K562 (cell line): ENCODE measurements at regions not wholly inside any gene's neighbourhood (a gene's known extent, or its start where the extent isn't known, plus 50 kb on each side); places are given as distances from the start of the nearest gene placed in this dataset.

Experiments used
- CTCF ChIP-seq, 3 experiments: IDR thresholded peaks in 2 of 3; conservative IDR thresholded peaks in 1 of 3; 2 replicates each; pipeline ENCODE4 v1.5.1; 2011 to 2012; ENCODE audit warnings: low read length in 3 of 3, mild to moderate bottlenecking in 3 of 3, control low read depth in 2 of 3, improper control_type of control experiment in 1 of 3, inconsistent platforms in 1 of 3, low read depth in 1 of 3, mixed read lengths in 1 of 3, moderate library complexity in 1 of 3; ENCODE audit not compliant: insufficient read depth in 2 of 3
- GATAD2B ChIP-seq: fragments of 450-650 bp; IDR thresholded peaks from 2 replicates; pipeline ENCODE4 v1.6.1; 2017; ENCODE audit warnings: mild to moderate bottlenecking, borderline replicate concordance
- POLR2AphosphoS5 ChIP-seq: IDR thresholded peaks from 2 replicates; pipeline ENCODE4 v1.6.1; 2011; ENCODE audit warnings: mild to moderate bottlenecking, low read depth, low read length, moderate library complexity; ENCODE audit not compliant: control insufficient read depth, insufficient read depth
- THRA ChIP-seq: fragments of 450-650 bp; IDR thresholded peaks from 2 replicates; pipeline ENCODE4 v1.6.1; 2017; ENCODE audit warnings: mild to moderate bottlenecking, moderate library complexity
- USF2 ChIP-seq: sonication (generic); formaldehyde crosslinking; IDR thresholded peaks from 2 replicates; pipeline ENCODE4 v1.5.0; 2020; ENCODE audit warnings: missing genetic modification reagents
- ZNF589 ChIP-seq: fragments of 200-800 bp; sonication (Bioruptor generic); IDR thresholded peaks from 2 replicates; pipeline ENCODE4 v1.6.1; 2016; ENCODE audit warnings: low read depth, missing genetic modification characterization, missing compliant biosample characterization
- TF ChIP-seq, protein P1 (sequence below), 2 experiments: fragments of 450-650 bp in 1 of 2; sonication (generic) in 1 of 2; formaldehyde crosslinking in 1 of 2; IDR thresholded peaks in 1 of 2; conservative IDR thresholded peaks in 1 of 2; 2 replicates each; pipeline versions ENCODE4 v1.6.1 to v1.8.1; 2016 to 2023; ENCODE audit warnings: mild to moderate bottlenecking in 2 of 2, moderate library complexity in 2 of 2, inconsistent platforms in 1 of 2, missing genetic modification reagents in 1 of 2
- TF ChIP-seq, protein P2 (sequence below): sonication (generic); formaldehyde crosslinking; IDR thresholded peaks from 2 replicates; pipeline ENCODE4 v1.8.0; 2022; ENCODE audit warnings: missing genetic modification reagents, mild to moderate bottlenecking, borderline replicate concordance

- TF ChIP-seq CTCF (IDR thresholded peaks at IDR 0.05 in 2 of 3, conservative IDR thresholded peaks at IDR 0.05 in 1 of 3; ENCODE audit: insufficient read depth in 2 of 3, low read depth in 1 of 3, low read length in 3 of 3) (no peak), ZNF589 (CRISPR knock-in tag) (no peak), GATAD2B (no peak), THRA (no peak), USF2 (CRISPR knock-in tag) (no peak), POLR2AphosphoS5 (no peak)
- TF ChIP-seq, protein P1, sequence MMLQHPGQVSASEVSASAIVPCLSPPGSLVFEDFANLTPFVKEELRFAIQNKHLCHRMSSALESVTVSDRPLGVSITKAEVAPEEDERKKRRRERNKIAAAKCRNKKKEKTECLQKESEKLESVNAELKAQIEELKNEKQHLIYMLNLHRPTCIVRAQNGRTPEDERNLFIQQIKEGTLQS (IDR thresholded peaks at IDR 0.05), result no peak
- TF ChIP-seq, protein P1 (CRISPR knock-in tag; conservative IDR thresholded peaks at IDR 0.05), result no peak
- TF ChIP-seq, protein P2, sequence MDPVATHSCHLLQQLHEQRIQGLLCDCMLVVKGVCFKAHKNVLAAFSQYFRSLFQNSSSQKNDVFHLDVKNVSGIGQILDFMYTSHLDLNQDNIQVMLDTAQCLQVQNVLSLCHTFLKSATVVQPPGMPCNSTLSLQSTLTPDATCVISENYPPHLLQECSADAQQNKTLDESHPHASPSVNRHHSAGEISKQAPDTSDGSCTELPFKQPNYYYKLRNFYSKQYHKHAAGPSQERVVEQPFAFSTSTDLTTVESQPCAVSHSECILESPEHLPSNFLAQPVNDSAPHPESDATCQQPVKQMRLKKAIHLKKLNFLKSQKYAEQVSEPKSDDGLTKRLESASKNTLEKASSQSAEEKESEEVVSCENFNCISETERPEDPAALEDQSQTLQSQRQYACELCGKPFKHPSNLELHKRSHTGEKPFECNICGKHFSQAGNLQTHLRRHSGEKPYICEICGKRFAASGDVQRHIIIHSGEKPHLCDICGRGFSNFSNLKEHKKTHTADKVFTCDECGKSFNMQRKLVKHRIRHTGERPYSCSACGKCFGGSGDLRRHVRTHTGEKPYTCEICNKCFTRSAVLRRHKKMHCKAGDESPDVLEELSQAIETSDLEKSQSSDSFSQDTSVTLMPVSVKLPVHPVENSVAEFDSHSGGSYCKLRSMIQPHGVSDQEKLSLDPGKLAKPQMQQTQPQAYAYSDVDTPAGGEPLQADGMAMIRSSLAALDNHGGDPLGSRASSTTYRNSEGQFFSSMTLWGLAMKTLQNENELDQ (CRISPR knock-in tag), result no peak
These were observed 52.2 kb upstream of the SOX9 start for GRCh38 chr17:72068643-72069042.
